SH-SY5Y (cell line): ENCODE measurements at regions not wholly inside any gene's neighbourhood (a gene's known extent, or its start where the extent isn't known, plus 50 kb on each side); places are given as distances from the start of the nearest gene placed in this dataset.
A peak's percentile ranks its signal among the peaks of the same experiment; 100 is the strongest.

Experiments
- GATA2 ChIP-seq: IDR thresholded peaks from 2 replicates; pipeline ENCODE4 v1.6.1; 2011; ENCODE audit warnings: mild to moderate bottlenecking, low read depth, low read length
- GATA3 ChIP-seq: IDR thresholded peaks from 2 replicates; pipeline ENCODE4 v1.6.1; 2011; ENCODE audit warnings: low read depth, mild to moderate bottlenecking, low read length, moderate library complexity

GRCh38 chr12:39077226-39077625 lies 171.8 kb upstream of the CPNE8 start:
- 0 out of 2 replicates have a peak, but pooled peaks have one; percentile 12 for TF ChIP-seq GATA2
- TF ChIP-seq GATA3, result no peak
